ENCODE measurements at regions not wholly inside any gene's neighbourhood (a gene's known extent, or its start where the extent isn't known, plus 50 kb on each side); places are given as distances from the start of the nearest gene placed in this dataset.

DNA sequence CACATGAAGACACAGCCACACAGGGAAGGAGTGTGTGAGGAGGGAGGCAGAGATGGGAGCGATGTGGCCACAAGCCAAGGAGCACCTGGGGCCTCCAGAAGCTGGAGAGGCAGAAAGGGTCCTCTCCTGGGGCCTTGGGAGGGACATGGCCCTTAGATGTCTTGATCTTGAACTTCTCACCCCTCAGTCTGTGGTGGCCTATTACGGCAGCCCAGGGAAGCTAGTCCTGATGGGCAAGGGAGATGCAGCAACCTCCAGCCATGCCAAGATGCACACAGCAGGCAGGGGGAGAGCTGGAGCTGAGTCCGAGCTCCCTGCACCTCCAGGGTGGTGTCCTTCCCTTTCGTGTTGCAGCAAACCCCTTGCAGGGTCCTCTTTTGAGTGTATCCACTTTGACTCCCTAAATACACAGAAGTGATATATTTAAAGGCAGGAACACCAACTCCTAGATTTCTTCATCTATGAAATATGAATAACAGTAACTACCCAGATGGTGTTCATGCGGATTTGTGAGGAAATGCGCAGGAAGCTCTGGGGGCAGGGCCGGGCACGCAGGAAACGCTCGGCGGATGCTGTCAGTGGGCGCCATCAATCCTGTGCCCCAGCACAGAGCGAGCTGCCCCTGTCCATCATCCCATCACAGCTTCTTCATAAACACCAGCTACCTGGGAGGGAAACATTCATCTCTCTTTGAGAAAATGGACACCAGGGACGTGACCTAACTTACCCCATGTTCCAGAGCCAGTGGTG, 230.4 kb upstream of the MYT1L start:
- H3K4me3 ChIP-seq (ENCODE audit: insufficient read length, low read depth) = no peak overlapping the region
- no peaks in the 10 kb centered on the region for H3K36me3 ChIP-seq (ENCODE audit: insufficient read depth, insufficient read length, low read length)
- no peaks in the 10 kb centered on the region for H3K9me3 ChIP-seq (ENCODE audit: insufficient read depth, low read length)
- TF ChIP-seq YY1 (IDR thresholded peaks at IDR 0.05; ENCODE audit: insufficient read depth, insufficient read length) (no peak), SUZ12 (IDR thresholded peaks at IDR 0.05; ENCODE audit: extremely low read depth, insufficient read depth, insufficient read length) (no peak)
- no peak for DNase-seq (ENCODE audit: low read depth, low spot score)
- no peaks in the 10 kb centered on the region for H3K27me3 ChIP-seq (ENCODE audit: insufficient read depth, insufficient read length)
- no peak overlapping the region for H3K9ac ChIP-seq (ENCODE audit: insufficient read length, low read depth)
- H3K4me1 ChIP-seq (ENCODE audit: insufficient read depth, insufficient read length) = peaks cover 4% of the 10 kb centered on the region

DNA sequence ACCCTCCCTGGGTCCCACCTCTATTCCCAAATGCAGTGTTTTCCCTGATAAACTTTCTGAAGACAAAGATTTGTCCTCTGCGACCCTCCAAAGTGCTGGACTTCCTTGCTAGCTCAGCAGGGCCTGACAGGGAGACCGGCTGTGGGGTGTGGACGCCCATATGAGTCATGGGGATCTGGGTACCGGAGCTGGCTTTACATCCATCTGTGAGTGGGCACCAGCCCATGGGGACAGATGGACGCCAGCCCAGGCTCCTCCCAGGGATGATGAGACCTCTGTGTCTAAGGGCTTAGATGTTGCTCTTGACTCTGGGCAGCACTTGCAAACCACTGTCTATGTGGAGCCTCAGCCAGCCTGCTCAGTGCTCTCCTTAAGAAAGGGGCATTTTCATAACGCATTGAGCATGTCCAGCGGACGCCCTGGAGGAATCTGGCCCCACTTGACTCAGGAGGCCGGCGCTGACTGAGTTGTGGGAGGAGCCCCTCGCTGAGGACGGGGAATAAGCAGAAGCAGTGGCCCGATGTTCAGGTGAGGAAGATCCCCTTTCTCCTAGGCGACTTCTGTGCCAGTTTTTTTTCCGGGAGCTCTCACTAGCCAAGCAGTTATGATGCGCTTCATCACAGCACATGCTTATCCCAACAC, 229.4 kb upstream of the MYT1L start:
- Histone ChIP-seq H3K36me3 (ENCODE audit: insufficient read depth, insufficient read length, low read length) (no peaks in the 10 kb centered on the region), H3K9ac (ENCODE audit: insufficient read length, low read depth) (no peak overlapping the region), H3K9me3 (ENCODE audit: insufficient read depth, low read length) (no peaks in the 10 kb centered on the region), H3K27me3 (ENCODE audit: insufficient read depth, insufficient read length) (no peaks in the 10 kb centered on the region), H3K4me3 (ENCODE audit: insufficient read length, low read depth) (no peak overlapping the region), H3K4me1 (ENCODE audit: insufficient read depth, insufficient read length) (peaks cover 4% of the 10 kb centered on the region)
- DNase-seq (ENCODE audit: low read depth, low spot score) = no peak
- TF ChIP-seq ZNF274 (IDR thresholded peaks at IDR 0.05; ENCODE audit: low read depth, low read length) (no peak), SUZ12 (IDR thresholded peaks at IDR 0.05; ENCODE audit: extremely low read depth, insufficient read depth, insufficient read length) (no peak), YY1 (IDR thresholded peaks at IDR 0.05; ENCODE audit: insufficient read depth, insufficient read length) (no peak)

DNA sequence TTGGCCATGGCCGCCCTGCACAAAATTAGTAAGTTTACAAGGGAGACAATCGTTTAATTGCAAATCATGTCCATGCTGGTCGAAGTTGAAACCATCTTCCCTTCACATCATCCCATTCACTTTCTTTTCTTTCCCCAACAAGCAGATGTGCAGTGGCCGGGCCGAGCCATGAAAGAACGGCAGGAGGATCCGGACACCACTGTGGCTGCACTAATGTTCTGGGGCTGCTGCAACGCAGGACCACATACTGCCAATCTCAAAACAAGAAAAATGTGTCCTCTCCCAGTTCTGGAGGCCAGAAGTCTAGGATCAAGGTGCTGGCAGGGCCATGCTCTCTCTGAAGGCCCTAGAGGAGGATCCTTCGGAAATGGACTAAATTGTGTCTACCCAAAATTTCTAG, 227.4 kb upstream of the MYT1L start:
- TF ChIP-seq YY1 (IDR thresholded peaks at IDR 0.05; ENCODE audit: insufficient read depth, insufficient read length) = no peak
- TF ChIP-seq SUZ12 (IDR thresholded peaks at IDR 0.05; ENCODE audit: extremely low read depth, insufficient read depth, insufficient read length) = no peak
- no peak for TF ChIP-seq ZNF274 (IDR thresholded peaks at IDR 0.05; ENCODE audit: low read depth, low read length)
- no peaks in the 10 kb centered on the region for H3K27me3 ChIP-seq (ENCODE audit: insufficient read depth, insufficient read length)
- DNase-seq (ENCODE audit: low read depth, low spot score) = no peak
- no peaks in the 10 kb centered on the region for H3K36me3 ChIP-seq (ENCODE audit: insufficient read depth, insufficient read length, low read length)
- H3K4me1 ChIP-seq (ENCODE audit: insufficient read depth, insufficient read length) = no peaks in the 10 kb centered on the region
- H3K9me3 ChIP-seq (ENCODE audit: insufficient read depth, low read length) = 0 out of 2 replicates have a peak, but pooled peaks cover under 1% of the 10 kb centered on the region
- H3K4me3 ChIP-seq (ENCODE audit: insufficient read length, low read depth) = no peak overlapping the region
- H3K9ac ChIP-seq (ENCODE audit: insufficient read length, low read depth) = no peak overlapping the region

DNA sequence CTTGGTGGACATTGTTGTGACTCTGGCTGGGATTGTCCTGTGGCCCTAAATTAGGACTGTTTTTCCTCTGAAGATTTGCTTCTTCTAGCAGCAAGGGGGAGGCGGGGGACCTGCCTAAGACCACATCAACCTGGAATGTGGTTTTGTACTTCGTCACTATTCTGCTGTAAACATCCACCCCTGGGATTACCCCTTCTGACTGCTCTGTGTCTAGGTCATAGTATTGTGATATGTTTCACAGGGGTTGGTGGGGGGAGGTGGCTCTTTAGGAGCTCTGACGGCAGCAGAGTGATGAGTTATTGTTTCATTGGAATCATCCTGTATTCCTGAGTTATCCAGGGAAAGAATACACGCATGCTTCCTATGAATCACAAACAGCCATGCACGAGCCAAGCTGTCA, 226.4 kb upstream of the MYT1L start:
- Histone ChIP-seq H3K36me3 (ENCODE audit: insufficient read depth, insufficient read length, low read length) (no peaks in the 10 kb centered on the region), H3K27me3 (ENCODE audit: insufficient read depth, insufficient read length) (no peaks in the 10 kb centered on the region), H3K9me3 (ENCODE audit: insufficient read depth, low read length) (peaks cover 11% of the 10 kb centered on the region), H3K4me1 (ENCODE audit: insufficient read depth, insufficient read length) (no peaks in the 10 kb centered on the region), H3K9ac (ENCODE audit: insufficient read length, low read depth) (no peak overlapping the region), H3K4me3 (ENCODE audit: insufficient read length, low read depth) (no peak overlapping the region)
- no peak for TF ChIP-seq SUZ12 (IDR thresholded peaks at IDR 0.05; ENCODE audit: extremely low read depth, insufficient read depth, insufficient read length)
- TF ChIP-seq ZNF274 (IDR thresholded peaks at IDR 0.05; ENCODE audit: low read depth, low read length) = no peak
- no peak for TF ChIP-seq YY1 (IDR thresholded peaks at IDR 0.05; ENCODE audit: insufficient read depth, insufficient read length)
- DNase-seq (ENCODE audit: low read depth, low spot score) = no peak

DNA sequence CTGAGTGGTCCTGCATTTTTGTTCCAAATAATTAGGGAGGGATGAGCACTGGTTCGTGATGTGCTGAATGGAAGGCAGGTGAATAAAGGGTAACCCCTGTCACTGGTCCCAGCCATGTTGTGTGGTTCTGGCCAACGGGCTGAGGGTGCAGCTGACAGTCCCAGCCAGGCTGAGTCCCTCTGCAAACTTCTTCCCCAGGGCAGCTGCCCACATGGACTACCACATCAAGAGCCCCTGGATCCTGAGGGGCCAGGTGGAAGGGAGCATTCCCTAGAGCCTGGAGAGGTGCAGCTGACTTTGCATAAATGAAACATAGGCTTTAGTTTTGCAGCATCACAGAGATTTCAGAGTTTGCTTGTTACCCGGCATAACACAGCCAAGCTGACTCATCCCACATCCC, 219.8 kb upstream of the MYT1L start:
- H3K27me3 ChIP-seq (ENCODE audit: insufficient read depth, insufficient read length) = no peaks in the 10 kb centered on the region
- no peak overlapping the region for H3K9ac ChIP-seq (ENCODE audit: insufficient read length, low read depth)
- no peaks in the 10 kb centered on the region for H3K36me3 ChIP-seq (ENCODE audit: insufficient read depth, insufficient read length, low read length)
- H3K4me1 ChIP-seq (ENCODE audit: insufficient read depth, insufficient read length) = no peaks in the 10 kb centered on the region
- no peak overlapping the region for H3K4me3 ChIP-seq (ENCODE audit: insufficient read length, low read depth)
- H3K9me3 ChIP-seq (ENCODE audit: insufficient read depth, low read length) = peaks cover 21% of the 10 kb centered on the region
- DNase-seq (ENCODE audit: low read depth, low spot score) = no peak
- no peak for TF ChIP-seq ZNF274 (IDR thresholded peaks at IDR 0.05; ENCODE audit: low read depth, low read length)

DNA sequence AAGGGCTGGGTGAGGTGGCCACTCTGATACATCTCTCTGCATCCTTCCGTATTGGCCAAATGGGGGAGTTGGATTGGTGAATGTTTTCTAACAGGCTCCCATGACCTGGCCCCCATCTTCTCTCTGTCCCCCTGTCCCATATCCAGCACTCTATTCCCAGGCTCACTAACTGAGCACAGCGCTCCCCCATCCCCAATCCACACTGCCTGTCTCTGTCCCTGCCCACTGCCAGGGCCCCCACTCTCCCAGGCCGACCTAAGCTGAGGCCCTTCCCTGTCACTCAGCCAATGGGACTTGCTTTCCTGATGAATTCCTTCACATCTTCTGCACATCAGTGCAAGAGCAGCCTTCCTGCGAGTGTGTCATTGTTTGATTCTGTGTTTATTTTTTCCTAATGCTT, 216.8 kb upstream of the MYT1L start:
- no peaks in the 10 kb centered on the region for H3K27me3 ChIP-seq (ENCODE audit: insufficient read depth, insufficient read length)
- no peak for DNase-seq (ENCODE audit: low read depth, low spot score)
- H3K9ac ChIP-seq (ENCODE audit: insufficient read length, low read depth) = no peak overlapping the region
- H3K36me3 ChIP-seq (ENCODE audit: insufficient read depth, insufficient read length, low read length) = no peaks in the 10 kb centered on the region
- H3K4me1 ChIP-seq (ENCODE audit: insufficient read depth, insufficient read length) = peaks cover 1% of the 10 kb centered on the region
- peaks cover 15% of the 10 kb centered on the region for H3K9me3 ChIP-seq (ENCODE audit: insufficient read depth, low read length)
- TF ChIP-seq YY1 (IDR thresholded peaks at IDR 0.05; ENCODE audit: insufficient read depth, insufficient read length) = no peak
- no peak for TF ChIP-seq ZNF274 (IDR thresholded peaks at IDR 0.05; ENCODE audit: low read depth, low read length)
- TF ChIP-seq SUZ12 (IDR thresholded peaks at IDR 0.05; ENCODE audit: extremely low read depth, insufficient read depth, insufficient read length) = no peak
- H3K4me3 ChIP-seq (ENCODE audit: insufficient read length, low read depth) = no peak overlapping the region

DNA sequence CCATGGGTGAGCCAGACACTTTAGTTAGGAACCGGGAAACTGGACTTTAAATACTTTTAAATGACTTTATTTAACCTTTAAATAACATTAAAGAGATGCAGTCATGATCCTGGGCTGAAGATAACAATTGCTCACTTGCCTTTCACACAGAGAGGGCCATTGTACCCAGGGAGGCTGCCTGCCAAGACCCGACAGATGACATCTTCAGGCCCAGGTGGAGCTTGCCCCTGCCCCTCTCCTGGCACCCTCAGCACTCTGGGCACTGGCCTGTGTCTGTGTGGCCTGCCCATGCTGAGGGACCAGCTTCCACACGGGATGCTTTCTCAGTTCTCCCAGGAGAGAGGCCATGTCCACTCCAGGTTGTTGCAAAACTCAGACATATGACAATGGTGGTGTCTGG, 216.4 kb upstream of the MYT1L start:
- Histone ChIP-seq H3K9ac (ENCODE audit: insufficient read length, low read depth) (no peak overlapping the region), H3K27me3 (ENCODE audit: insufficient read depth, insufficient read length) (no peaks in the 10 kb centered on the region), H3K9me3 (ENCODE audit: insufficient read depth, low read length) (peaks cover 10% of the 10 kb centered on the region), H3K4me3 (ENCODE audit: insufficient read length, low read depth) (no peak overlapping the region), H3K4me1 (ENCODE audit: insufficient read depth, insufficient read length) (peaks cover 3% of the 10 kb centered on the region), H3K36me3 (ENCODE audit: insufficient read depth, insufficient read length, low read length) (no peaks in the 10 kb centered on the region)
- no peak for DNase-seq (ENCODE audit: low read depth, low spot score)
- TF ChIP-seq ZNF274 (IDR thresholded peaks at IDR 0.05; ENCODE audit: low read depth, low read length) = no peak
- TF ChIP-seq YY1 (IDR thresholded peaks at IDR 0.05; ENCODE audit: insufficient read depth, insufficient read length) = no peak
- TF ChIP-seq SUZ12 (IDR thresholded peaks at IDR 0.05; ENCODE audit: extremely low read depth, insufficient read depth, insufficient read length) = no peak

Measured in NT2/D1 (cell line).